ENCODE measurements at regions not wholly inside any gene's neighbourhood (a gene's known extent, or its start where the extent isn't known, plus 50 kb on each side); places are given as distances from the start of the nearest gene placed in this dataset.

- H3K27me3 ChIP-seq: no peaks in the 10 kb centered on the region
- ATAC-seq: peak; percentile 44
- no peak overlapping the region for H3K27ac ChIP-seq
- TF ChIP-seq CTCF (IDR thresholded peaks at IDR 0.05): no peak
- H3K4me1 ChIP-seq: no peaks in the 10 kb centered on the region
- intact Hi-C loops (cut with DNase I): no loop called here
- no peaks in the 10 kb centered on the region for H3K9me3 ChIP-seq
- no peaks in the 10 kb centered on the region for H3K36me3 ChIP-seq
- no peak overlapping the region for H3K4me3 ChIP-seq
- no peak for DNase-seq
Measured at GRCh38 chr15:91482799-91483198, 370.7 kb upstream of the SLCO3A1 start.

- H3K27me3 ChIP-seq: no peaks in the 10 kb centered on the region
- H3K27ac ChIP-seq: no peak overlapping the region
- intact Hi-C loops (cut with DNase I): no loop called here
- no peaks in the 10 kb centered on the region for H3K9me3 ChIP-seq
- ATAC-seq: no peak
- no peak overlapping the region for H3K4me3 ChIP-seq
- TF ChIP-seq CTCF (IDR thresholded peaks at IDR 0.05): no peak
- no peaks in the 10 kb centered on the region for H3K36me3 ChIP-seq
- H3K4me1 ChIP-seq: no peaks in the 10 kb centered on the region
- DNase-seq: no peak
Measured at GRCh38 chr15:91484141-91484540, 369.4 kb upstream of the SLCO3A1 start.

- Histone ChIP-seq H3K4me1 (no peaks in the 10 kb centered on the region), H3K27me3 (no peaks in the 10 kb centered on the region), H3K27ac (no peak overlapping the region), H3K9me3 (no peaks in the 10 kb centered on the region), H3K36me3 (no peaks in the 10 kb centered on the region), H3K4me3 (no peak overlapping the region)
- DNase-seq: no peak
- intact Hi-C loops (cut with DNase I): no loop called here
- no peak for ATAC-seq
- no peak for TF ChIP-seq CTCF (IDR thresholded peaks at IDR 0.05)
Measured at GRCh38 chr15:91488452-91488851, 365.1 kb upstream of the SLCO3A1 start.

GRCh38 chr15:91490211-91490610 lies 363.3 kb upstream of the SLCO3A1 start:
- no peaks in the 10 kb centered on the region for H3K36me3 ChIP-seq
- H3K9me3 ChIP-seq: no peaks in the 10 kb centered on the region
- ATAC-seq (no peak), DNase-seq (no peak)
- no peaks in the 10 kb centered on the region for H3K27me3 ChIP-seq
- no peak overlapping the region for H3K27ac ChIP-seq
- H3K4me3 ChIP-seq: no peak overlapping the region
- TF ChIP-seq CTCF (IDR thresholded peaks at IDR 0.05): no peak
- no peaks in the 10 kb centered on the region for H3K4me1 ChIP-seq
- intact Hi-C loops (cut with DNase I): no loop called here

GRCh38 chr15:91491101-91491950 lies 362.2 kb upstream of the SLCO3A1 start:
- DNase-seq (no peak), ATAC-seq (no peak)

More at GRCh38 chr15:91491101-91491950, 362.2 kb upstream of the SLCO3A1 start:
- Histone ChIP-seq H3K36me3 (no peaks in the 10 kb centered on the region), H3K9me3 (no peaks in the 10 kb centered on the region), H3K4me3 (no peak overlapping the region), H3K27me3 (no peaks in the 10 kb centered on the region), H3K27ac (no peak overlapping the region), H3K4me1 (no peaks in the 10 kb centered on the region)
- TF ChIP-seq CTCF (IDR thresholded peaks at IDR 0.05): no peak
- intact Hi-C loops (cut with DNase I): no loop called here

Data from left lung (tissue), 4 donors.